GM18907 (cell line): ENCODE measurements at regions not wholly inside any gene's neighbourhood (a gene's known extent, or its start where the extent isn't known, plus 50 kb on each side); places are given as distances from the start of the nearest gene placed in this dataset.
"Not testable (repeated sequence)": the region's sequence is repeated elsewhere in the genome, so short reads cannot be mapped to it uniquely, and the experiment has no call there.

Experiments used
- ATAC-seq: cut with Tn5 transposase; IDR thresholded peaks from one replicate; pipeline ENCODE4 v1.9.1; 2021; ENCODE audit warnings: mild to moderate bottlenecking, moderate library complexity; ENCODE audit not compliant: unreplicated experiment

GRCh38 chr6:112574190-112574589, 227.1 kb downstream of the RFPL4B start:
- ATAC-seq = no peak

- no peak for ATAC-seq
Measured at GRCh38 chr6:112575309-112575834, 228.2 kb downstream of the RFPL4B start.

DNA sequence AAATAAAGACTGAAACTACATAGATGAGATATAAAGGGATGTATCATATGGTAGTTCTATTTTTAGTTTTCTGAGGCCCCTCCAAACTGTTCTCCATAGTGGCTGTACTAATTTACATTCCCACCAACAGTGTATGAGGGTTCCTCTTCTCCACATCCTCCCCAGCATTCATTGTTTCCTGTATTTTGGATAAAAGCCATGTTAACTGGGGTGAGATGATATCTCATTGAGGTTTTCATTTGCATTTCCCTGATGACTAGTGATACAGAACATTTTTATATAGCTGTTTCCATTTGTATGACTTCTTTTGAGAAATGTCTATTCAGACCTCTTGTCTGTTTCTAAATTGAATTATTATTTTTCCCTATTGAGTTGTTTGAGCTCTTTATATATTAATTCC, 229.3 kb downstream of the RFPL4B start:
- no peak for ATAC-seq

- ATAC-seq = no peak
Measured at GRCh38 chr6:112579601-112580000, 232.5 kb downstream of the RFPL4B start.

DNA sequence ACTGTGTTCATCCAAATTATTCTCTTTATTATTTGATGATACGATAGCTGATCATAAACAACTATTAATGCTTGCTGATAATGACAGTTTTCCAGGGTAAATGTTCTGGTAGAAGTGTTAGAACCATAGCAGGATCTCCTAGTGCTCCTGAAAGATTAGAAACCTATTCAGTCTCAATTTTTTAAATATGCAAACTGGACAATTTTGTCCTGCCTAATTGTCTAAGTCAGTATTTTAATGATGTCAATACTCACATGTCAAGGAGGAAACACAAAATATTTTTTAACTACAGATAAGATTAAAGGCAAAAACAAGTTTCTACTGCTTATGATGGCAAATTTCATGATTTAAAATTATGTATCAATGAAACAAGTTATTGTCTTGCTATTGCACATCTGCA, 233.9 kb downstream of the RFPL4B start:
- no peak for ATAC-seq

DNA sequence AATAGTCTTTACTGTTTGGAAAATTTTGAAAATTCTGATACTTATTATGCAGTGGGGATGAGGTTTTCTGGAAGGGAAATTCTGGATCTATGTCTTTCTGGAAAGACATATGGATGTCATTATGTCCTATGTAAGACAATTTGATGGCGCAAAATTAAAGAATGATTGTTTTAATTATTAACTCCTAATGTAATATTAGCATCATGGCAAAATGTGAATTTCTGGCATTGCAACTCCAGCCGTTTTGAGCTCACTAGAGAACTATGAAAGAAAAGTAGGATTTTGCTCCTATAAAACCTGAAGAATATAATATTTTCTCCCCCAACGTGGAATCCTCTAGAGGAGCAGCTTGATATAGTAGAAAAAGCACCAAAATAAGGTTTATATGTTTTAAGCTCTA, 243.2 kb downstream of the RFPL4B start:
- no peak for ATAC-seq

DNA sequence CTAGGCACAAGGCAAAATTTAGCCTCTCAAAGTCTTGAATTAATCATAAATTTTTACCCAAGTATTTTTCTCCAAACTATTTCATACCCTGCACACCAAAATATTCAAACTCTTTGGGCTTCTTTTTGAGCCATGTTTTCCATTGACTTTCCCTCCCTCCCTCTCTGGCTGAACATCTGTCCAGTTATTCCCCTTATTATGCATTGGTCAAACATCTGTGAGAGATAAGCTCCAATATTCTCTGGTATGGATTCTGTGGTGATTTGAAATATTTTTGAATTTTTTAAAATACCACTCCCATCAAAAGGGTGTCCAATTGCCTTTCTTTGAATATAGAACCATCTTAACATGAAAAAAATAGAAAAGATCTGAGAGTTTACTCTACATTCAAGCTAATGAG, 244.2 kb downstream of the RFPL4B start:
- ATAC-seq = no peak

GRCh38 chr6:112592159-112592558, 245.0 kb downstream of the RFPL4B start:
- ATAC-seq = no peak

- ATAC-seq = no peak
Measured at GRCh38 chr6:112594886-112595594, 247.9 kb downstream of the RFPL4B start.

- no peak for ATAC-seq
Measured at GRCh38 chr6:112595841-112596240, 248.7 kb downstream of the RFPL4B start.

- no peak for ATAC-seq
Measured at GRCh38 chr6:112597176-112597575, 250.0 kb downstream of the RFPL4B start.

DNA sequence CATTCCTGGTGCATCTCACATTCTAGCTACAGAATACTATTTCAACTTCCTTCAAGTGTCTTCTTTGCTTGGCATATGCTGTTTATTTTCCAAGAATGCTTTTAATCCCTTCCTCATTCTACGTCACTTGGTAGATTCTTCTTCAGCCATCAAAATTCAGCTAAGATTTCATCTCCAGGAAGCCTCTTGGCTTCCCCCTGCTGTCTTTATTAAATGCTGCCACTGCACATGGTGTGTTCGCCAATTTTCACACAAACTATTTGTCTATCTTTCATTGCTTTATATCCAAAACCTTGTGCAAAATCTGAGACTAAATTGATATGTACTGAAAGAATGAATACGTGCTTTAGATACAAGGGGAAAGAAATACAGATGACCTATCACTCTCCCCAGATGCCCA, 253.0 kb downstream of the RFPL4B start:
- ATAC-seq = no peak

DNA sequence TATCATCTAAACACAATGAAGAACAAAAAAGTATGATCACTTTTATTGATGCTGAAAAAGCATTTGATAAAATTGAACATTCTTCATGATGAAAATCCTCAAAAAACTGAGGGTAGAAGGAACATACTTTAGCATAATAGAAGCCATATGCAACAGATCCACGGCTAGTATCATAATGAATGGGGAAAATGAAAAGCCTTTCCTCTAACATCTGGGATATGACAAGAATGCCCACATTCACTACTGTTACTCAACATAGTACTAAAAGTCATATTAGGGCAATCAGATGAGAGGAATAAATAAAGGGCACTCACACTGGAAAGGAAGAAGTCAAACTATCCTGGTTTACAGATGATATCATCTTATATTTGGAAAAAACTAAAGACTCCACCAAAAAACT, 256.6 kb downstream of the RFPL4B start:
- no peak for ATAC-seq

GRCh38 chr6:112606656-112607435, 259.7 kb downstream of the RFPL4B start:
- no peak for ATAC-seq

DNA sequence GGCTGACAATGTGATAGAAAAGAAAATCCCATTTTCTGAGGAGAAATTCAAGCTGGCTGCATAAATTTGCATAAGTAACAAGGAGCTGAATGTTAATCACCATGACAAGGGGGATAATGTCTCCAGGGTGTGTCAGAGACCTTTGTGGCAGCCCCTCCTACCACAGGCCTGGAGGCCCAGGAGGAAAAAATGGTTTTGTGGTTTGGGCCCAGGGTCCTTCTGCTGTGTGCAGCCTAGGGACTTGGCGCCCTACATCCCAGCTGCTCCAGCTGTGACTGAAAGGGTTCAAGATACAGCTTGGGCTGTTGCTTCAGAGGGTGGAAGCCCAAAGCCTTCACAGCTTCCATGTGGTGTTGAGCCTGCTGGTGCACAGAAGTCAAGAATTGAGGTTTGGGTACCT, 261.8 kb downstream of the RFPL4B start:
- ATAC-seq = not testable (repeated sequence)

DNA sequence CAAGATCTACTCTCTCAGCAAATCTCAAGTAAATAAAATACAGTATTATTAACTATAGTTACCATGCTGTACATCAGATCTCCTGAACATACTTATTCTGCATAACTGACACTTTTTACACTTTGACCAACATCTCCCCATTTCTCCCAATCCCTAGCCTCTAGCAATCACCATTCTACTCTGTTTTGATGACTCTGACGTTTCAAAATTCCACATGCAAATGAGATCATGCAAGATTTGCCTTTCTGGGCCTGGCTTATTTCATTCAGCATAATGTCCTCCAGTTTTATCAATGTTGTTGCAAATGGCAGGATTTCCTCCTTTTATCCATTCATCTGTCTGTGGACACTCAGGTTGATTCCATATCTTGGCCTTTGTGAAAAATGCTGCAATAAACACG, 266.3 kb downstream of the RFPL4B start:
- ATAC-seq = no peak

DNA sequence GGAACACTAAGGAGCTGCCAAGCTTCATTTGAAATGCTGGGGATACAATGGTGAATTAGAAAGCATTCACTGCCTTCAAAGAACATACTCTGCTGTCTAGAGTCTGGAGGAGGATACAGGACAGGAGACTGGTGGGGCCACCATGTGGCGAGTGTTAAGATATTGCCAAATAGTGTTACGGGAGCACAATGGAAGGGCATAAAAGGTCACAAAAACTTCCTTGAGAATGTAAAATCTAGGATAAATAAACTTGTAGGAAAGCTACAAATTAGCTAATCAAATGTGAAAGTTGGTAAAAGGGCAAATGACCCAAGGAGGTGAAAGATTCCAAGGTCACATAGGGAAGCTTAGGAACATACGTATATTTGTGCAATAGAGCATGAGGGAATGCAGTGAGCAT, 271.7 kb downstream of the RFPL4B start:
- ATAC-seq = no peak

DNA sequence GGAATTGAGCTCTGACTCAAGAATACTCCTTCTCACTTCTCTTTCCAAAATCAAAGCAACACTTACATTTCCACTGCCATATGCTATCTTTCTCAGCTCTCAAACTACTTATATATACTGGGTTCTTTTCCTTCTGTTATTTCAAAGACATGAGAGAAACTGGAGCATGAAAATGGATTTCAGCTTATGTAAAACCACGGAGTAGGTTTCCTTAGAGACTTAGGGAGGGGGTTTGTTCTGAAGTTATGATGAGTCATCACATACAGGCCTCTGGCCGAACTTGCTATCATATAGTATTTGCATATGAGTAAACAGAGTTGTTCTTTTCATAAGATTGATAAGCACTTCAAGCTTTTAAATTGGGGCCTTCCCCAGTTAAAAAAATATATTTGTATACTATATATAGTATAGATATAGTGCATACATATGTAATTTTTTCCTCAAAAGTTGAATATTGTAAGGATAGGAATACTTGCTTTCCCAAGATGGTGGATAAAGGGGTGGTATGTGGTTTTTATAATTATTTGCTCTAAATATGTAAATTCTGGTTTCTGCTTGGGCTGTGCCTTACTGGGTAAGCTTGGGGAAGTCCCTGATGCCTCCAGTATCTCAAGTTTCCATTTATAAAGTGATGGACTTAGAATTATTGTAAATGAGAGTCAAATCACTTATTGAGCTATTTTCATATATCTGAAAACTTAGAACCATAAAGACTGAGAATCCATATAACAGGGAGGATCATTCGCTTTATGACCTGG, 273.9 kb downstream of the RFPL4B start:
- ATAC-seq = no peak

DNA sequence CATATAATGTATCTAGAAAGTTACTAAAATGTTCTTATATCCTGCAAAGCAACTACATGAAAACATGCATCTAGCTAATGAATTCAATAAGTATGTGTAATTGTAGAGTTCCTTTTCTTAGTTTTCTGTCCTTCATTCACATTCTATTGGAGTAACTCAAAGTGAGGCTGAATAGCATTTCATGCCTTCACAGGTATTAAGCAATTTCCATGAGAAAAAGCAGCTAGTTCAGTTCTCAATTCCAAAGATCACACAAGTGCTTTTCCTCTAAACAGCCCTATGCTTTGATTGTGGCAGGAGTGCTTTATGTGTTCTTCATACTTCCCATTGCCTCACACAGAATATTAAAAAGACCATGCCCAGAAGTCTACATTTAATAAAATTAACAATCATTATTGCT, 274.9 kb downstream of the RFPL4B start:
- ATAC-seq = no peak

DNA sequence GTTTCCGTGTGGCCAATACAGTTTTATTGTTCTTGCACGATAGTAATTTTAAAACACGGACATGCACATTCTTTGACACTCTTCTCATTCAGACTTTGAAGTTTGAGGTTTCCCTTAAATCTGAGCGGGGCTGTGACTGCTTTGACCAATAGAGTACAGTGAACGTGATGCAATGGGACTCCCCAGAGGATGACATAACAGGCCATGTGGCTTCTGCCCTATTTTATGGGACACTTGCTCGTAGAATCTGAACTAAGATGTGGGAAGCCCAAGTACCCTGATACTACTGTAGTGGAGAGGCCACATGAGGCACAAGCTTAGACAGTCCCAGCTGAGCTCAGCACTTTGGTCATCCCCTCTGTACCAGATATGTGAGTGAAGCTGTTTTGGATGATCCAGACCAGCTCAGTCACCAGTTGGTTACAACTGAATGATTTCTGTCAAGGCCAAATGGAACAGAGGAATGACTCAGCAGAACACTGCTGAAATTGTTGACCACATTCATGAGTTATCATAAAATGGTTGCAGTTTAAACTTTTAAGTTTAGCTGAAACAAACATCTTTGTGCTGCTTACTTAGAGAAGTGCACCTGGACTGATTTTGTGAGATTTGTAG, 279.4 kb downstream of the RFPL4B start:
- no peak for ATAC-seq

DNA sequence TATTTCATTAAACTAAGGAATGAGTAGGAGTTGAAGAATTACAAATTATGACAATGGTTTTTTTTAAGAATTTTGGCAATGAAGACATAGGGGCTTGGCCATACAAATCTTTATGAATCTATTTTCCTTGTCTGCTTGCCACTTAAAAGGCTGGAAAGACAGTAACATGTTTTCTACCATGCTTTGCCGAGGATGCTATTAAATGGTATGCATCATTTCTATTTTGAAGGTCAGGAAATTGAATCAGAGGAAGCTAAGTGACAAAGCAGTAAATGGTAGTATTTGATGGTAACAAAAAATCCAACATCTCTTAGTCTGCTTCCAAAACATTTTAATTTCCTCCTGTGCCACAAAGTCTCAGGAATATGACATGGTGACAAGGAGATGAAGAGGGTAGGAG, 287.2 kb downstream of the RFPL4B start:
- no peak for ATAC-seq
